Type B pancreatic cell (in vitro differentiated cells): ENCODE measurements at regions not wholly inside any gene's neighbourhood (a gene's known extent, or its start where the extent isn't known, plus 50 kb on each side); places are given as distances from the start of the nearest gene placed in this dataset.

Experiments
- DNase-seq: peaks from one replicate; pipeline ENCODE4 v3.0.0; 2021; ENCODE audit warnings: mixed read lengths; ENCODE audit not compliant: unreplicated experiment; ENCODE audit errors: extremely low spot score
- H3K27ac Mint-ChIP-seq: 2 replicates; pipeline ENCODE4 v1.8.0; 2021; ENCODE audit warnings: mild to moderate bottlenecking, mixed read lengths
- H3K27me3 Mint-ChIP-seq: 2 replicates; pipeline ENCODE4 v1.8.0; 2021; ENCODE audit warnings: mixed read lengths
- H3K36me3 Mint-ChIP-seq: 2 replicates; pipeline ENCODE4 v1.8.0; 2021; ENCODE audit warnings: mixed read lengths
- H3K4me1 Mint-ChIP-seq: one replicate; pipeline ENCODE4 v1.8.0; 2021; ENCODE audit warnings: mixed read lengths; ENCODE audit not compliant: unreplicated experiment
- H3K4me3 Mint-ChIP-seq: 2 replicates; pipeline ENCODE4 v1.8.0; 2021; ENCODE audit warnings: mild to moderate bottlenecking, mixed read lengths
- H3K9me3 Mint-ChIP-seq: 2 replicates; pipeline ENCODE4 v1.8.0; 2021; ENCODE audit warnings: mixed read lengths
- TF ChIP-seq, protein P1 (sequence below): fragments of 200-600 bp; sonication (generic); conservative IDR thresholded peaks from 2 replicates; pipeline ENCODE4 v1.5.0; 2021; ENCODE audit warnings: antibody characterized with exemption, mild to moderate bottlenecking

DNA sequence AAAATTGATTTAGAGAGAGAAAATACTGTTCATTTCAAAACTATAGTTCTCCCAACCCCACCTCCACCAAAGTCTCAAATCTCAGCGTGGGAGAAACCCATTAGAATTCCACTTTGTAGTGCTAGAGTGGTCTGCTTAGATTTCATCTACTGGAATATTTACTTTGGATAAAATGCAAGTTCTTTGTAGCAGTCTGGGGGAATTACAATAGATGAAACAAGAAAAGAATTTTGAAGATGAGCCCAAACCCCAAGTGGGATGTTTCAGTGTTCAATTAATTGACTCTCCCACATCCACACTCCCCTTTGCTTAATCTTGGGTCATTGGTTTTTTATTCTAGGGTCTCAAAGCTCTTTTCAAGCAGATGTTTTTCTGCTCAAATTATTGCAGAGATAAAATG, 97.8 kb downstream of the RPL22L1 start:
- no peaks in the 10 kb centered on the region for H3K9me3 Mint-ChIP-seq
- DNase-seq: no peak
- H3K4me3 Mint-ChIP-seq: no peak overlapping the region
- H3K36me3 Mint-ChIP-seq: no peaks in the 10 kb centered on the region
- H3K4me1 Mint-ChIP-seq: peaks cover 14% of the 10 kb centered on the region
- TF ChIP-seq, protein P1, sequence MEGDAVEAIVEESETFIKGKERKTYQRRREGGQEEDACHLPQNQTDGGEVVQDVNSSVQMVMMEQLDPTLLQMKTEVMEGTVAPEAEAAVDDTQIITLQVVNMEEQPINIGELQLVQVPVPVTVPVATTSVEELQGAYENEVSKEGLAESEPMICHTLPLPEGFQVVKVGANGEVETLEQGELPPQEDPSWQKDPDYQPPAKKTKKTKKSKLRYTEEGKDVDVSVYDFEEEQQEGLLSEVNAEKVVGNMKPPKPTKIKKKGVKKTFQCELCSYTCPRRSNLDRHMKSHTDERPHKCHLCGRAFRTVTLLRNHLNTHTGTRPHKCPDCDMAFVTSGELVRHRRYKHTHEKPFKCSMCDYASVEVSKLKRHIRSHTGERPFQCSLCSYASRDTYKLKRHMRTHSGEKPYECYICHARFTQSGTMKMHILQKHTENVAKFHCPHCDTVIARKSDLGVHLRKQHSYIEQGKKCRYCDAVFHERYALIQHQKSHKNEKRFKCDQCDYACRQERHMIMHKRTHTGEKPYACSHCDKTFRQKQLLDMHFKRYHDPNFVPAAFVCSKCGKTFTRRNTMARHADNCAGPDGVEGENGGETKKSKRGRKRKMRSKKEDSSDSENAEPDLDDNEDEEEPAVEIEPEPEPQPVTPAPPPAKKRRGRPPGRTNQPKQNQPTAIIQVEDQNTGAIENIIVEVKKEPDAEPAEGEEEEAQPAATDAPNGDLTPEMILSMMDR: no peak
- no peak overlapping the region for H3K27ac Mint-ChIP-seq
- H3K27me3 Mint-ChIP-seq: no peaks in the 10 kb centered on the region

DNA sequence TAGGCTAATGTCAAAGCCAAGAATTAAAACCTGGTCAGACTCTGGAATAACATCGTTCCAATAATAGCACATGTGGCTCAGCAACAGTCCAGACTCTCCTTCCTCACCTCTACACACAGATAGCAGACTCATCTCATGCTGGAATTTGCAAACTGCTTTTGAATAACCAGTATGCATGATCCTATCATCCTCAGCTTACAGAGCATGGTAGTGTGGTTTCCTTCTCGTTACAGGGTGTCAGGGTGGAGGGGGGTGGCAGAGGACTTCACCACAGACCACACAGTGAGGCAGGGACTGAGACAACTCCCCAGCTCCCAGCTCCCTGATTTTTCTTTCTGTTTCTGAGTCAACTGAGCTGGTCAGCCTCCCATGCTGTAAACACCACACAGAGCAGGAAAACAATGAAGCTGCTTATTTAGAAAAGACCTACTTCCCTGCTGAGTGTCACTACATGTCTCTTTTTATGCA, 101.6 kb downstream of the RPL22L1 start:
- Mint-ChIP-seq H3K27me3 (no peaks in the 10 kb centered on the region), H3K4me1 (peaks cover 26% of the 10 kb centered on the region), H3K36me3 (no peaks in the 10 kb centered on the region), H3K27ac (no peak overlapping the region), H3K4me3 (no peak overlapping the region), H3K9me3 (peaks cover 5% of the 10 kb centered on the region)
- no peak for DNase-seq
- TF ChIP-seq, protein P1: no peak

DNA sequence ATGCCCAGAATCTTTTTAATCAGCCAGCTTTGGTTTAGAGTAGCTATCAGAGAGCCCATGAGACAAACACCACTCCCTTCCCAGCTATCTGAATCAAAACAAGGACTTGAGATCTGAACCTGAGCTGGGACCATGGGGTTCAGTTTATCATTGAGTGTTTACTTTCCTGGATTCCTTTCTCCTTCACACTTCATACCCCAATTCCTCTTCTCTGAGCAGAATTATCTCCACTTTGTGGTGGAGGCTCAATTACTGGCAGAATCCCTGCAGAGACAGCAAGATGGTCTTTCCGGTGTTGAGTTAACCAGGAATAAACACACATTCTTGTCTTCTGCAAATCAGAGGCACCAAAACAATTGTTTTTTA, 102.4 kb downstream of the RPL22L1 start:
- no peak for DNase-seq
- peaks cover 5% of the 10 kb centered on the region for H3K9me3 Mint-ChIP-seq
- no peak overlapping the region for H3K27ac Mint-ChIP-seq
- H3K4me3 Mint-ChIP-seq: no peak overlapping the region
- H3K27me3 Mint-ChIP-seq: no peaks in the 10 kb centered on the region
- TF ChIP-seq, protein P1: no peak
- no peaks in the 10 kb centered on the region for H3K36me3 Mint-ChIP-seq
- peaks cover 26% of the 10 kb centered on the region for H3K4me1 Mint-ChIP-seq

DNA sequence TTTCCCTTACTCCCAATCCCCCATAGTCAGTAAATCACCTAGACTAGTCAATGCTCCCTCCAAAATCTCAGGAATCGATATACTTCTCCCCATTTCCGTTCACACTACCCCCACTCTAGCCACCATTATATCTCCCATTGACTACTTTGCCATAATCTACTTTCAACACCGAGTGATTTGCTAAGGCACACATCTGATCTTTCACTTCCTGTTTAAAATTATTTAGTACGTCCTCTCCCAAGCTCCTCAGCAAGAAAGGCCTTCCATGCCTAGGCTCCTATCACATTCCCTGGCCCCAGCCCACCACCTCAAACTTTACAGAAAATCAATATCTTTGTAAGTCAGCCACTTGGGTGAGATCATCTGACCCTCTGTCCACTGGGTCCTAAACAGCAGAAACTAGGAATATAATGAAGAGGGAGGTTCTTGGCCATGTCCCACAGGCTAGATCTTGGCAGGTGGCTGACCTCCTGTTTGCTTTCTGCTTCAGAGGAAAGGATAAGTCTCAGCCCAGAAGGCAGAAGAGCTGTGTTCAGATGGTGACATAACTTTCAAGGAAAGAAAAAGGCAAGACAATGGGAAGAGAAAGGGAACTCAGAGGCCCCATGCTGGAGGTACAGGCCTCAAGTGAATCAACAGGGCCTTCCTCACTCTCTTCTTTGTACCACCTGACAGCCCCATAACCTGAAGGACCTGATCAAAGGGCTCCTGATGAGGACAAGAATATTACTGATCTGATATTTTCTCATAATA, 103.0 kb downstream of the RPL22L1 start:
- no peaks in the 10 kb centered on the region for H3K36me3 Mint-ChIP-seq
- peaks cover 5% of the 10 kb centered on the region for H3K9me3 Mint-ChIP-seq
- peaks cover 29% of the 10 kb centered on the region for H3K4me1 Mint-ChIP-seq
- H3K4me3 Mint-ChIP-seq: no peak overlapping the region
- H3K27me3 Mint-ChIP-seq: no peaks in the 10 kb centered on the region
- TF ChIP-seq, protein P1: no peak
- H3K27ac Mint-ChIP-seq: no peak overlapping the region
- DNase-seq: no peak

DNA sequence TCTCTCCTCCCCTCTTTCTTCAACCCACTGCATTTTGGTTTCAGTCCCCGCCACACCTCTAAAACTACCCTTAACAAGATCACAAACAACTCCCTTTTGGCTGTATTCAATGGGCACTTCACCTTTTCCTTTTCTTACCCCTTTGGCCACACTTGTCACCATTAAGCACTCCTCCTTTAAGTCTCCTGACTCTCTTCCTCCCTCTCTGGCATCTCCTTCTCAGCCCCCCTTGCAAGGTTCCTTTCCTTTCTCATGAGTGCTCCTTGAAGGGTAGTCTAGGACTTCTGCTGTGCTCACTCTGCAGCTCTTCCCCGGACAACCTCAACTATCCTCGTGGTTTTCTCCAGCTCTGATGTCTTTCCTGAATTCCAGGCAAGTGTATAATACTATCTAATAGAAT, 103.7 kb downstream of the RPL22L1 start:
- no peak overlapping the region for H3K27ac Mint-ChIP-seq
- H3K36me3 Mint-ChIP-seq: no peaks in the 10 kb centered on the region
- H3K4me1 Mint-ChIP-seq: peaks cover 23% of the 10 kb centered on the region
- TF ChIP-seq, protein P1: no peak
- no peak for DNase-seq
- peaks cover 5% of the 10 kb centered on the region for H3K9me3 Mint-ChIP-seq
- no peaks in the 10 kb centered on the region for H3K27me3 Mint-ChIP-seq
- no peak overlapping the region for H3K4me3 Mint-ChIP-seq
